Panc1 (cell line): ENCODE measurements at regions not wholly inside any gene's neighbourhood (a gene's known extent, or its start where the extent isn't known, plus 50 kb on each side); places are given as distances from the start of the nearest gene placed in this dataset.

ENCODE experiments used
- SIN3A ChIP-seq: IDR thresholded peaks from 2 replicates; pipeline ENCODE4 v1.6.1; 2012; ENCODE audit warnings: low read depth, mild to moderate bottlenecking, low read length, moderate library complexity, borderline replicate concordance; ENCODE audit not compliant: insufficient read depth
- TF ChIP-seq, protein P1 (sequence below): fragments of 450-650 bp; IDR thresholded peaks from 2 replicates; pipeline ENCODE4 v1.5.1; 2017; ENCODE audit warnings: mild to moderate bottlenecking

- TF ChIP-seq, protein P1, sequence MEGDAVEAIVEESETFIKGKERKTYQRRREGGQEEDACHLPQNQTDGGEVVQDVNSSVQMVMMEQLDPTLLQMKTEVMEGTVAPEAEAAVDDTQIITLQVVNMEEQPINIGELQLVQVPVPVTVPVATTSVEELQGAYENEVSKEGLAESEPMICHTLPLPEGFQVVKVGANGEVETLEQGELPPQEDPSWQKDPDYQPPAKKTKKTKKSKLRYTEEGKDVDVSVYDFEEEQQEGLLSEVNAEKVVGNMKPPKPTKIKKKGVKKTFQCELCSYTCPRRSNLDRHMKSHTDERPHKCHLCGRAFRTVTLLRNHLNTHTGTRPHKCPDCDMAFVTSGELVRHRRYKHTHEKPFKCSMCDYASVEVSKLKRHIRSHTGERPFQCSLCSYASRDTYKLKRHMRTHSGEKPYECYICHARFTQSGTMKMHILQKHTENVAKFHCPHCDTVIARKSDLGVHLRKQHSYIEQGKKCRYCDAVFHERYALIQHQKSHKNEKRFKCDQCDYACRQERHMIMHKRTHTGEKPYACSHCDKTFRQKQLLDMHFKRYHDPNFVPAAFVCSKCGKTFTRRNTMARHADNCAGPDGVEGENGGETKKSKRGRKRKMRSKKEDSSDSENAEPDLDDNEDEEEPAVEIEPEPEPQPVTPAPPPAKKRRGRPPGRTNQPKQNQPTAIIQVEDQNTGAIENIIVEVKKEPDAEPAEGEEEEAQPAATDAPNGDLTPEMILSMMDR = no peak
- no peak for TF ChIP-seq SIN3A
These were observed 110.2 kb upstream of the ERCC4 start for GRCh38 chr16:13809765-13810164.
